HG02870 (cell line): ENCODE measurements at regions not wholly inside any gene's neighbourhood (a gene's known extent, or its start where the extent isn't known, plus 50 kb on each side); places are given as distances from the start of the nearest gene placed in this dataset.
A peak's percentile ranks its signal among the peaks of the same experiment; 100 is the strongest.

Experiments used
- ATAC-seq: cut with Tn5 transposase; IDR thresholded peaks from one replicate; pipeline ENCODE4 v1.9.1; 2021; ENCODE audit warnings: mild to moderate bottlenecking, moderate library complexity; ENCODE audit not compliant: unreplicated experiment

- ATAC-seq = peak; percentile 51
Measured at GRCh38 chr12:93323625-93324329, 53.9 kb upstream of the NUDT4 start.

- ATAC-seq = no peak
Measured at GRCh38 chr12:93325855-93326254, 51.9 kb upstream of the NUDT4 start.
